ENCODE measurements at regions not wholly inside any gene's neighbourhood (a gene's known extent, or its start where the extent isn't known, plus 50 kb on each side); places are given as distances from the start of the nearest gene placed in this dataset.
"Not testable (repeated sequence)": the region's sequence is repeated elsewhere in the genome, so short reads cannot be mapped to it uniquely, and the experiment has no call there.

DNA sequence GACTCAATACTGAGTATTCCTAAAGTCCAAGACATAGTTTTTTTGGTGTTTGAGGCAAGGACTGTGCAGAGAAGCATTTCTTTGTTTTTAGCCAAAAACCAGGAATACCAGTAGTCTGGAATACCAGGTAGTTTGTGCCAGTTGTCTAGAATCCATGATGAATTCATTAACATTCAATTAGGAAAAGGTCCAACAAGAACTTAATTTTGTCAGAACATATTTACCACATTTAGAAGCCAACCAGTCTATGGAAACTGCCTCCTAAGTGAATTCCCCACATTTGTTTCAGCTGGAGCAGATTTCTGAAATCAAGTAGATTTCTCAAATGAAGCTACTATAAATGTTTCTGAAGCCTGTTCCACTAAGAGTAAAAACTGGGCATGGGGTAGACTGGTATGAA, 1584.8 kb upstream of the ADGRL3 start:
- no peak for DNase-seq (ENCODE audit: low read depth)

DNA sequence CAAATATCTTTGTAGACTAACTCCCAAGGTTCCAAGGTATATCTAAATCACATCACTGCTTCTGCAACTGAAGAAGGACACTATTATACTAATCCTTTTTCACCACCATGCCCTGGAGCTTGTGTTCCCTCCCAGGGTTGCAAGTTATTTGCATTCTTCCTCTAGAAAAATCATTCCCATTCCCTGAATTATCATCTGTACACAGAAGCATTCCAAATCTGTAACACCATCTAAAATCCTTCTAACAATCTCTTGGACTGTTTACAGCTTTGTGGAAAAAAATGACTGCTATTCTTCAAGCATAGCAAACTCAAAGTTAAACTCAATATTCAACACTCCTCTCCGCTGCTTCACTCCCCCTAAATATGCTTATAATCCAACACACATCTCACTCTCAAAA, 1570.8 kb upstream of the ADGRL3 start:
- DNase-seq (ENCODE audit: low read depth): no peak

GRCh38 chr4:59630235-59630634, 1569.9 kb upstream of the ADGRL3 start:
- DNase-seq (ENCODE audit: low read depth): no peak

- DNase-seq (ENCODE audit: low read depth): no peak
These were observed 1569.2 kb upstream of the ADGRL3 start for GRCh38 chr4:59630922-59631321.

GRCh38 chr4:59637596-59637995, 1562.5 kb upstream of the ADGRL3 start:
- no peak for DNase-seq (ENCODE audit: low read depth)

DNA sequence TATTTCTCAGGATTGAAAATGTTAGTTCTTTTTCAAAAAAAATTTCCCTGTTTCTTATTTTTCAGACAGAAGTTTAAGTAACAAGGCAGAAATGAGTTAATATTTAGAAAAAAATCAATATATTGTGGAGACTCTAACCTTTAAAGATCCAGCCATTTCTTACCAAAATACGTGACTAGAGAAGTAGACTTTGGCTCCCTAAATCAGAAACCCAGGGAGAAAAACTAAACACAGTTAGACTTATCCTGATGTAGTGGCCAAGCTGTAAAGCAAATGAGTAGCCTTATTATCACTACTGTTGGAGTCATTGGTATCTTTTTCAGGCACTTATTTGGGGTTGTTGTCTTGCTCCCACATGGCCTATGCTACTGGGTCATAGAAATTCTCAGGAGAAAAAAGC, 1556.4 kb upstream of the ADGRL3 start:
- no peak for DNase-seq (ENCODE audit: low read depth)

DNA sequence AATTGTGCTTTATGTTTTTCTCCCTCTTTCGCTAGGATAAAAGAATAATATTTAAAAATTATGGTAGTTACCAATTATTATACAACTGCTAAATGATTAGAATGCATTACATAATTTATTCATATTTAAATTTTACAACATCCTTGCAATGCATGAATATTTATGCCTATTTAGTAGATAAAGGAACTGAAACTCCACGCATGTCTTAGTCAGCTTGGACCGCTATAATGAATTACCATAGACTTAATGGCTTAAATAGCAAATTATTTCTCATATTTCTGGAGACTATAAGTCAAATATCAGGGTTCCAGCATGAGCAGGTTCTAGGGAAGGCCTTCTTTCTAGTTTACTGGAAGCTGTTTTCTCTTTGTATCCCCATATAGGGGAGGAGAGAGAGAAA, 1555.4 kb upstream of the ADGRL3 start:
- no peak for DNase-seq (ENCODE audit: low read depth)

GRCh38 chr4:59646082-59646481, 1554.0 kb upstream of the ADGRL3 start:
- DNase-seq (ENCODE audit: low read depth): no peak

- no peak for DNase-seq (ENCODE audit: low read depth)
These were observed 1553.1 kb upstream of the ADGRL3 start for GRCh38 chr4:59647011-59647410.

- no peak for DNase-seq (ENCODE audit: low read depth)
These were observed 1552.6 kb upstream of the ADGRL3 start for GRCh38 chr4:59647500-59647899.

- no peak for DNase-seq (ENCODE audit: low read depth)
These were observed 1549.3 kb upstream of the ADGRL3 start for GRCh38 chr4:59650861-59651260.

DNA sequence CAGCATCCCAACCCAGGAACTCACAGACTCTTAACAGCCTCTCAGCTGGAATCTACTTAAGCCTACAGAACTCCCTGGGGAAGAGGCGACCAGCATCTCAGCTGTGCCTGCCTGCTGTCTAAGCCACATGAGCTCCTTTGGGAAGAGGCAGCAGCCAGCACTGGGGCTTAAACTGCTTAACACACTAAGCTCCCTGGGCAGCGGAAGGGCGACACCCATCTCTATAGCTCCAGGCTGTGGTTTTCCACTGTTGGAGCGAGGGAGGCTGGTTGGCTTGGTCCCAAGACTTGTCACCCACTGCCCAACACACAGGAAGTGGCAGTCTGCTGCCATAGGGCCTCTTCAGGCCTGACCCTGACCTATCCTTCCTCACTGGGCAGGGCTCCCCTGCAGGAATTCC, 1544.1 kb upstream of the ADGRL3 start:
- no peak for DNase-seq (ENCODE audit: low read depth)

DNA sequence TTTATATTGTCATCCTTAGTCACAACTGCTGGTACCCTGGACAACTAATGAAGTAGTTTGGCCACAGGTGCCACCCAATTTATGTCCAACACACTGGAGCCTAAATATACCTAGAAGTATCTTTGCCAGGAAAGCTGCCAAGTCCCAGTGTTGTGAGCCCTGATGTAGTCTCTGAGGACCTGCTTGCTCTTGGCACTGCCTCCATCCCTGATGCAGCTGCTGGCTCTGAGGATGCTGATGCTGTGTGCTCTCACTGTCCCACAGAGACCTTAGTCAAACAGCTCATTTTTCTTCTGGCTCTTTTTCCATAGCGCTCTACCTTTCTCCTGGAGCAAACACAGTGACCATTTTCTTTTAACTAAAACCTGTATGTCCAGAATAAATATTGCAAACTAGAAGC, 1535.4 kb upstream of the ADGRL3 start:
- no peak for DNase-seq (ENCODE audit: low read depth)

DNA sequence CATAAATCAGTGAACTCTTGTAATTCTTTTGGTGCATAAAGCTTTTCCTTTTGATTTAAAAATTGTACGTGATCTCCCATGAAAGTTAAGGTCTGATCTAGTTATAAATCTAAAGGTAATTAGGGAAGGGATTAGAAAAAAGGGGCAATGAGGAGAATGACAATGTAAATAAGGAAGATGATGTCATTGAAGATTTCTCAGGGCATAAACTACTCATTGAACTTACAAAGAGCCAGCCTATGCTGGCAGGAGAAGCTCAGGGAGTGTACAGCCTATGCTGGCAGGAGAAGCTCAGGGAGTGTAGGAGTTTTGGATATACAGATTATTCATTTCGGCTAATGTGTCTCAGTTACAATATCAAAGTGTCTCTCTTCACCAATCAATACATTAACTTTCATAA, 1533.5 kb upstream of the ADGRL3 start:
- no peak for DNase-seq (ENCODE audit: low read depth)

- no peak for DNase-seq (ENCODE audit: low read depth)
These were observed 1529.1 kb upstream of the ADGRL3 start for GRCh38 chr4:59671037-59671436.

DNA sequence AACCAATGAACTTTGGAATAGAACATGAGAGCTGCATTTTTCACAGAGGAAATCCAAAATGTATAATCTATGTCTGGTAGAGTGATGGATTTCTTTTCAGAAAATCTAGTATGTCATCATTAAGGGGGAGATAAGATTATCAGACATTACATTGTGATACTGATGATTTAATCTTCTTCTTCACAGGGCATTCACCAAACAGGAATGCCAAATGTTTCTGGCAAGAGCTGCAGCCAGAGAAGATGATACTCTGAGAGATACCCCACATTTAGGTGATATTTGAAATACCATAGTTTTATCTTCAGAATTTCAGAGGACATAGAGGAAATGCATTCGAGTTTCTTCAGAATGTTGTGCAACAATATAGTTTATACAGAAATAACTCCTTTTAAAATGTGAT, 1523.7 kb upstream of the ADGRL3 start:
- DNase-seq (ENCODE audit: low read depth): no peak

- not testable (repeated sequence) for DNase-seq (ENCODE audit: low read depth)
These were observed 1523.1 kb upstream of the ADGRL3 start for GRCh38 chr4:59676992-59677391.

DNA sequence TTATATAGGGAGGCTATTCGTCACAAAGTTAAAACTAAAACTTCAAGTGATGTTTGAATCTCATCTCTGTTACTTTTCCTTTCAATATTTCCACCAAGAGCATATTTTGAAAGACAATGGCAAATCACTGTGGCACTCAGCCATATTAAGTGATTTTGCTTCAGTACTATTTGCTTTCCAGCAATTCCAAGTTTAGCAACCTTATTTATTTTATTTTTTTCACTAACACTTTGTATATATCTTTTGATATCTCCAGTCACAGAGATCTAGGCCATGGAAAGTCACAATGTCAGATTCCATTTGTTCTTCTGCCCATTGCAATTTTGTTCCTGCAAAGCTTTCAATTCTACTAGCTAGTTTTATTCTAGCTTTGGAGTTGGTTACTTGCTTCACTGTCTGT, 1514.5 kb upstream of the ADGRL3 start:
- DNase-seq (ENCODE audit: low read depth): no peak

GRCh38 chr4:59689149-59689548, 1511.0 kb upstream of the ADGRL3 start:
- no peak for DNase-seq (ENCODE audit: low read depth)

DNA sequence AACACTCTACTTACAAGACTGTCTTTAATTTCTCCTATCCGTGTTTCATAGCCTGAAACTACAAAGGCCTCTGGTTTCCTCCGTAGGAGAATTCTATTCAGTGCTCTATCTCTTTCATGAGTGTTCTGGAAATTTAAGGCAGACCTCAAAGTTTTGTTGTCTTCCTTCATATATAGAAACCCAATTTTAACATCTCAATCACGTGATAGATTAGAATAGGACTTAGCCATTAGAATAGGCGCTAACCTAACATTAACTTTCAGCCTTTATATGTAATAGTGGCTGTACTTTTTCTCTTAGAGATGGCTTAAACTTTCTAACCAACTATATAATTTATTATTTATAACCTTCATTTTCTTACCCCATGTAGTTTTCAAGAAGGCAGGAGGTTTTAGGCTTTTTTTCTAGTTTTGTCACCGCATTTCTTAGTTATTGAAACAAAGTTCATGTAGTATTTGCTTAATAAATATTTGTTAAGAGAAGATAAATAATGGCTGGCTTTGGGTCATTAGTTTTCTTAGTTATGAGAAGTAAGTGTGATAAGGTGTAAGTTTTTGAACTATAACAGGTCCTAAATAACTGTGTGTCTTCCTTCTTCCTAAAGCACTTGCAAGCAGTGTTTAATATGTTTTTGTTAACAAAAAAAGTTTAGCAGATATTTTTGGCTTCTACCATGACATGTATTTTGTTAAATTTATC, 1504.6 kb upstream of the ADGRL3 start:
- DNase-seq (ENCODE audit: low read depth): no peak

DNA sequence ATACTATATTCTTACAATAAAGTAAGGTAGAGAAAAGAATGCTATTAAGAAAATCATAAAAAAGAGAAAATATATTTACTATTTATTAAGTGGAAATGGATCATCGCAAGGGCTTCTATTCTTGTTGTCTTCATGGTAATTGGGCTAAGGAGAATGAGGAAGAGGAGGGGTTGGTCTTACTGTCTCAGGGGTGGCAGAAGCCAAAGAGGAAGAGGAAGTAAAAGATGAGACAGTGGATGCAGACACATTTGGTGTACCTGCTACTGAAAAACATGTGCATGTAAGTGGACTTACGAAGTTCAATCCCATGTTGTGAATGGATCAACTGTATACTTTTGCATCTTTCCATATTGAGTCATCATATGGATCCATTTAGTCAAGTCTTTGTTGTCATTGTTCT, 1502.1 kb upstream of the ADGRL3 start:
- DNase-seq (ENCODE audit: low read depth): no peak

- no peak for DNase-seq (ENCODE audit: low read depth)
These were observed 1499.5 kb upstream of the ADGRL3 start for GRCh38 chr4:59700651-59701050.

- DNase-seq (ENCODE audit: low read depth): no peak
These were observed 1495.5 kb upstream of the ADGRL3 start for GRCh38 chr4:59704616-59705015.

- no peak for DNase-seq (ENCODE audit: low read depth)
These were observed 1487.7 kb upstream of the ADGRL3 start for GRCh38 chr4:59712470-59712869.

- not testable (repeated sequence) for DNase-seq (ENCODE audit: low read depth)
These were observed 1475.8 kb upstream of the ADGRL3 start for GRCh38 chr4:59724286-59724685.

Data from fibroblast of the conjunctiva (primary cell).